NCI-H82 (cell line): ENCODE measurements at regions not wholly inside any gene's neighbourhood (a gene's known extent, or its start where the extent isn't known, plus 50 kb on each side); places are given as distances from the start of the nearest gene placed in this dataset.
"Not testable (repeated sequence)": the region's sequence is repeated elsewhere in the genome, so short reads cannot be mapped to it uniquely, and the experiment has no call there.

Source experiments
- DNase-seq: peaks from one replicate; lab custom pipeline; 2025; lab: John Stamatoyannopoulos, UW

GRCh38 chr3:135636596-135636995, 328.9 kb upstream of the PPP2R3A start:
- no peak for DNase-seq

- DNase-seq: no peak
Measured at GRCh38 chr3:135637013-135637412, 328.5 kb upstream of the PPP2R3A start.

- no peak for DNase-seq
Measured at GRCh38 chr3:135641761-135642160, 323.8 kb upstream of the PPP2R3A start.

GRCh38 chr3:135645541-135645940, 320.0 kb upstream of the PPP2R3A start:
- DNase-seq: no peak

GRCh38 chr3:135646873-135647272, 318.7 kb upstream of the PPP2R3A start:
- no peak for DNase-seq

- DNase-seq: no peak
Measured at GRCh38 chr3:135649361-135649760, 316.2 kb upstream of the PPP2R3A start.

- no peak for DNase-seq
Measured at GRCh38 chr3:135650309-135650708, 315.2 kb upstream of the PPP2R3A start.

- no peak for DNase-seq
Measured at GRCh38 chr3:135652388-135652787, 313.1 kb upstream of the PPP2R3A start.

- no peak for DNase-seq
Measured at GRCh38 chr3:135655328-135655727, 310.2 kb upstream of the PPP2R3A start.

- not testable (repeated sequence) for DNase-seq
Measured at GRCh38 chr3:135658451-135658850, 307.1 kb upstream of the PPP2R3A start.

GRCh38 chr3:135667061-135667460, 298.5 kb upstream of the PPP2R3A start:
- DNase-seq: no peak

- no peak for DNase-seq
Measured at GRCh38 chr3:135674508-135674907, 291.0 kb upstream of the PPP2R3A start.

- DNase-seq: no peak
Measured at GRCh38 chr3:135678386-135678785, 287.1 kb upstream of the PPP2R3A start.

GRCh38 chr3:135688003-135688402, 277.5 kb upstream of the PPP2R3A start:
- no peak for DNase-seq

GRCh38 chr3:135690664-135691063, 274.9 kb upstream of the PPP2R3A start:
- peak; percentile 80 for DNase-seq

GRCh38 chr3:135691240-135691639, 274.3 kb upstream of the PPP2R3A start:
- no peak for DNase-seq

GRCh38 chr3:135694142-135694541, 271.4 kb upstream of the PPP2R3A start:
- DNase-seq: no peak

GRCh38 chr3:135699741-135700140, 265.8 kb upstream of the PPP2R3A start:
- no peak for DNase-seq

- no peak for DNase-seq
Measured at GRCh38 chr3:135706758-135707375, 258.7 kb upstream of the PPP2R3A start.

GRCh38 chr3:135719449-135719848, 246.1 kb upstream of the PPP2R3A start:
- no peak for DNase-seq

- DNase-seq: no peak
Measured at GRCh38 chr3:135728007-135728721, 237.4 kb upstream of the PPP2R3A start.

GRCh38 chr3:135731546-135731945, 234.0 kb upstream of the PPP2R3A start:
- DNase-seq: no peak

GRCh38 chr3:135736740-135737139, 228.8 kb upstream of the PPP2R3A start:
- DNase-seq: peak; percentile 67

- DNase-seq: no peak
Measured at GRCh38 chr3:135739779-135740178, 225.7 kb upstream of the PPP2R3A start.
